ENCODE measurements at regions not wholly inside any gene's neighbourhood (a gene's known extent, or its start where the extent isn't known, plus 50 kb on each side); places are given as distances from the start of the nearest gene placed in this dataset.

- peak overlapping the region; percentile 98 for H3K27ac ChIP-seq (ENCODE audit: insufficient read depth, low read depth, low read length)
- H3K4me1 ChIP-seq (ENCODE audit: control insufficient read depth, extremely low read depth, insufficient read depth, low read length), result peaks cover 28% of the 10 kb centered on the region
- H3K9ac ChIP-seq (replicated peaks; ENCODE audit: extremely low read depth, insufficient read depth, low read length), result peak overlapping the region; percentile 100
- ChIA-PET POLR2A (interaction anchor here (0.7 to 2.8 kb wide), 7 partner anchors 17 to 141 kb away, joined by 3 to 13 read pairs (median 5); no protein-coding TSS in a partner anchor), CTCF (interaction anchor here (0.7 to 4.1 kb wide), 13 partner anchors 9 to 149 kb away, joined by 3 to 27 read pairs (median 6); no protein-coding TSS in a partner anchor)
- FAIRE-seq (peak; percentile 40), DNase-seq (ENCODE audit: low read depth, low spot score) (no peak)
- H4K20me1 ChIP-seq (replicated peaks; ENCODE audit: control insufficient read depth, extremely low read depth, insufficient read depth, low read length), result peaks cover 2% of the 10 kb centered on the region
- H2AFZ ChIP-seq (ENCODE audit: low read depth, low read length), result no peak overlapping the region
- H3K9me1 ChIP-seq (replicated peaks; ENCODE audit: control insufficient read depth, extremely low read depth, insufficient read depth, low read length), result no peaks in the 10 kb centered on the region
- dilution Hi-C loops (cut with MboI; ENCODE audit: extremely low pct_ligation_motif_present, low sequenced_read_pairs), result no loop called here
- no TSS peak for BruUV-seq (replicated peaks)
- H3K27me3 ChIP-seq (ENCODE audit: control insufficient read depth in 2 of 2, insufficient read depth in 2 of 2, low read length in 2 of 2), result no peaks in the 10 kb centered on the region
- H3K4me2 ChIP-seq (ENCODE audit: insufficient read depth, low read length), result peak overlapping the region; percentile 97
- no peak for TF ChIP-seq MAX (IDR thresholded peaks at IDR 0.05; ENCODE audit: insufficient read depth, insufficient read length)
- no peak for TF ChIP-seq GATA2 (IDR thresholded peaks at IDR 0.05; ENCODE audit: insufficient read depth, insufficient read length, low read depth, low read length)
- TF ChIP-seq MYC (IDR thresholded peaks at IDR 0.05; ENCODE audit: low read depth, low read length), result no peak
- peaks cover 58% of the 10 kb centered on the region for H3K79me2 ChIP-seq (ENCODE audit: control insufficient read depth, insufficient read depth, low read length)
- peak overlapping the region; percentile 99 to 100 (median 100) for H3K4me3 ChIP-seq (replicated peaks in 1 of 3; ENCODE audit: insufficient read depth in 1 of 3, low read depth in 1 of 3, low read length in 3 of 3)
- intact Hi-C loops (cut with micrococcal nuclease), result loop anchor here (1.0 kb wide), 7 partner anchors 9 to 142 kb away; no protein-coding TSS in a partner anchor
- no peaks in the 10 kb centered on the region for H3K9me3 ChIP-seq (replicated peaks; ENCODE audit: control insufficient read depth, insufficient read depth, low read length)
- peaks cover 0 to 2% of the 10 kb centered on the region in 2 experiments for H3K36me3 ChIP-seq (ENCODE audit: control insufficient read depth in 2 of 2, extremely low read depth in 1 of 2, insufficient read depth in 2 of 2, low read length in 2 of 2)
Observed at GRCh38 chr9:110048976-110049698, 158.8 kb downstream of the C9orf152 start.

GRCh38 chr9:110049699-110050450 is 158.1 kb downstream of the C9orf152 start:
- TF ChIP-seq MAX (IDR thresholded peaks at IDR 0.05; ENCODE audit: insufficient read depth, insufficient read length), result no peak
- TF ChIP-seq FOS (IDR thresholded peaks at IDR 0.05; ENCODE audit: borderline replicate concordance, insufficient read depth, low read length), result no peak
- no peak for TF ChIP-seq GATA2 (IDR thresholded peaks at IDR 0.05; ENCODE audit: insufficient read depth, insufficient read length, low read depth, low read length)
- peak; percentile 50 for TF ChIP-seq POLR2AphosphoS5 (IDR thresholded peaks at IDR 0.05; ENCODE audit: insufficient read depth, low read depth, low read length)
- no peak for TF ChIP-seq EZH2 (IDR thresholded peaks at IDR 0.05; ENCODE audit: borderline replicate concordance, low read depth, low read length, severe bottlenecking)
- no peak for TF ChIP-seq JUN (IDR thresholded peaks at IDR 0.05; ENCODE audit: borderline replicate concordance, insufficient read depth, insufficient read length, low read depth)
- no peak for TF ChIP-seq MYC (IDR thresholded peaks at IDR 0.05; ENCODE audit: low read depth, low read length)
- no peak for TF ChIP-seq CTCF (IDR thresholded peaks at IDR 0.05; ENCODE audit: extremely low read depth in 1 of 2, insufficient read depth in 1 of 2, low read depth in 1 of 2, low read length in 2 of 2)
- peak; percentile 65 for TF ChIP-seq POLR2A (IDR thresholded peaks at IDR 0.05; ENCODE audit: low read depth, low read length)
- POLR2A ChIA-PET, result interaction anchor here (0.7 to 2.8 kb wide), 7 partner anchors 21 to 143 kb away, joined by 3 to 16 read pairs (median 5); no protein-coding TSS in a partner anchor
- H3K4me3 ChIP-seq (replicated peaks in 1 of 3; ENCODE audit: insufficient read depth in 1 of 3, low read depth in 1 of 3, low read length in 3 of 3), result peak overlapping the region; percentile 99 to 100 (median 100)
- H3K9ac ChIP-seq (replicated peaks; ENCODE audit: extremely low read depth, insufficient read depth, low read length), result peak overlapping the region; percentile 100
- dilution Hi-C loops (cut with MboI; ENCODE audit: extremely low pct_ligation_motif_present, low sequenced_read_pairs) (no loop called here), intact Hi-C loops (cut with micrococcal nuclease) (loop anchor here (1.0 to 2.0 kb wide), 3 partner anchors 64 to 143 kb away; no protein-coding TSS in a partner anchor)
- H3K4me1 ChIP-seq (ENCODE audit: control insufficient read depth, extremely low read depth, insufficient read depth, low read length), result peaks cover 28% of the 10 kb centered on the region
- peaks cover 0 to 2% of the 10 kb centered on the region in 2 experiments for H3K36me3 ChIP-seq (ENCODE audit: control insufficient read depth in 2 of 2, extremely low read depth in 1 of 2, insufficient read depth in 2 of 2, low read length in 2 of 2)
- TSS peak; percentile 11 for BruUV-seq (replicated peaks)
- no peaks in the 10 kb centered on the region for H3K27me3 ChIP-seq (ENCODE audit: control insufficient read depth in 2 of 2, insufficient read depth in 2 of 2, low read length in 2 of 2)
- CTCF ChIA-PET, result interaction anchor here (0.7 to 4.1 kb wide), 14 partner anchors 8 to 148 kb away, joined by 3 to 27 read pairs (median 6); no protein-coding TSS in a partner anchor
- no peak overlapping the region for H2AFZ ChIP-seq (ENCODE audit: low read depth, low read length)
- no peaks in the 10 kb centered on the region for H3K9me1 ChIP-seq (replicated peaks; ENCODE audit: control insufficient read depth, extremely low read depth, insufficient read depth, low read length)
- H3K79me2 ChIP-seq (ENCODE audit: control insufficient read depth, insufficient read depth, low read length), result peaks cover 66% of the 10 kb centered on the region
- peaks cover 2% of the 10 kb centered on the region for H4K20me1 ChIP-seq (replicated peaks; ENCODE audit: control insufficient read depth, extremely low read depth, insufficient read depth, low read length)
- H3K27ac ChIP-seq (ENCODE audit: insufficient read depth, low read depth, low read length), result peak overlapping the region; percentile 98
- DNase-seq (ENCODE audit: low read depth, low spot score) (no peak), FAIRE-seq (no peak)
- no peaks in the 10 kb centered on the region for H3K9me3 ChIP-seq (replicated peaks; ENCODE audit: control insufficient read depth, insufficient read depth, low read length)
- H3K4me2 ChIP-seq (ENCODE audit: insufficient read depth, low read length), result peak overlapping the region; percentile 97

Measured in endothelial cell of umbilical vein (primary cell).